WTC11 (cell line): ENCODE measurements at regions not wholly inside any gene's neighbourhood (a gene's known extent, or its start where the extent isn't known, plus 50 kb on each side); places are given as distances from the start of the nearest gene placed in this dataset.

Experiments used
- ATAC-seq: fragments of 200-7000 bp; cut with Tn5 transposase; 2 replicates; pipeline ENCODE4 v1.10.0; 2021; ENCODE audit warnings: mild to moderate bottlenecking, moderate library complexity
- CTCF ChIA-PET: fragments of 300-600 bp; sonication (Branson Sonifier 250); formaldehyde crosslinking; loops from one replicate; lab custom pipeline; 2021; ENCODE audit warnings: antibody characterized with exemption; lab: Charles Lee
- POLR2A ChIA-PET: fragments of 350-600 bp; sonication (Branson Sonifier 250); formaldehyde crosslinking; loops from one replicate; lab custom pipeline; 2021; ENCODE audit warnings: antibody characterized with exemption; lab: Charles Lee
- DNase-seq: peaks from one replicate; pipeline ENCODE4 v3.0.0; 2021; ENCODE audit warnings: low spot score
- H3K27ac Mint-ChIP-seq: 2 replicates; pipeline ENCODE4 v1.8.0; 2021; ENCODE audit warnings: mixed read lengths
- H3K27me3 Mint-ChIP-seq: 2 replicates; pipeline ENCODE4 v1.8.0; 2021; ENCODE audit warnings: low read depth, mild to moderate bottlenecking, moderate library complexity, mixed read lengths
- H3K36me3 Mint-ChIP-seq: 2 replicates; pipeline ENCODE4 v1.8.0; 2021; ENCODE audit warnings: mixed read lengths
- H3K4me1 Mint-ChIP-seq: 2 replicates; pipeline ENCODE4 v1.8.0; 2022; ENCODE audit warnings: mixed read lengths
- H3K4me3 Mint-ChIP-seq: 2 replicates; pipeline ENCODE4 v1.8.0; 2021; ENCODE audit warnings: mild to moderate bottlenecking, moderate library complexity, mixed read lengths
- H3K9me3 Mint-ChIP-seq: 2 replicates; pipeline ENCODE4 v1.8.0; 2021; ENCODE audit warnings: mixed read lengths
- AR ChIP-seq: fragments of 250-450 bp; sonication (Bioruptor Pico); IDR thresholded peaks from 2 replicates; pipeline ENCODE4 v1.9.0; 2021; ENCODE audit warnings: mild to moderate bottlenecking
- ATF1 ChIP-seq: sonication (generic); formaldehyde crosslinking; IDR thresholded peaks from 2 replicates; pipeline ENCODE4 v1.8.1; 2023; ENCODE audit warnings: mild to moderate bottlenecking, moderate library complexity, missing genetic modification reagents
- CDX4 ChIP-seq: fragments of 250-450 bp; sonication (Bioruptor Pico); IDR thresholded peaks from 2 replicates; pipeline ENCODE4 v1.9.0; 2021; ENCODE audit warnings: moderate library complexity, mild to moderate bottlenecking, inconsistent platforms, borderline replicate concordance
- CTCF ChIP-seq: fragments of 200-600 bp; IDR thresholded peaks from 2 replicates; pipeline ENCODE4 v1.8.0; 2022; ENCODE audit warnings: antibody characterized with exemption
- ETV6 ChIP-seq: sonication (generic); formaldehyde crosslinking; IDR thresholded peaks from 2 replicates; pipeline ENCODE4 v1.8.1; 2022; ENCODE audit warnings: mild to moderate bottlenecking, missing genetic modification reagents
- HMGXB4 ChIP-seq: sonication (generic); formaldehyde crosslinking; IDR thresholded peaks from 2 replicates; pipeline ENCODE4 v1.8.1; 2023; ENCODE audit warnings: mild to moderate bottlenecking, moderate library complexity, missing genetic modification reagents
- JAZF1 ChIP-seq: fragments of 250-450 bp; sonication (Bioruptor Pico); IDR thresholded peaks from 2 replicates; pipeline ENCODE4 v1.9.0; 2021; ENCODE audit warnings: moderate library complexity, mild to moderate bottlenecking, inconsistent platforms
- KAT7 ChIP-seq: sonication (generic); formaldehyde crosslinking; IDR thresholded peaks from 2 replicates; pipeline ENCODE4 v1.8.1; 2023; ENCODE audit warnings: missing genetic modification reagents, mild to moderate bottlenecking, borderline replicate concordance
- MLX ChIP-seq: sonication (generic); formaldehyde crosslinking; IDR thresholded peaks from 2 replicates; pipeline ENCODE4 v1.8.1; 2023; ENCODE audit warnings: mild to moderate bottlenecking, missing genetic modification reagents, moderate library complexity
- NFATC4 ChIP-seq: fragments of 250-450 bp; sonication (Bioruptor Pico); IDR thresholded peaks from 2 replicates; pipeline ENCODE4 v1.9.0; 2021; ENCODE audit warnings: mild to moderate bottlenecking
- NFE2L1 ChIP-seq: sonication (generic); formaldehyde crosslinking; IDR thresholded peaks from 2 replicates; pipeline ENCODE4 v1.8.1; 2023; ENCODE audit warnings: missing genetic modification reagents
- NFYB ChIP-seq: sonication (generic); formaldehyde crosslinking; conservative IDR thresholded peaks from 2 replicates; pipeline ENCODE4 v1.8.0; 2022; ENCODE audit warnings: low read depth, missing genetic modification reagents
- NR3C1 ChIP-seq: sonication (generic); formaldehyde crosslinking; conservative IDR thresholded peaks from 2 replicates; pipeline ENCODE4 v1.8.1; 2023; ENCODE audit warnings: low read depth, mild to moderate bottlenecking, missing genetic modification reagents
- PREB ChIP-seq: sonication (generic); formaldehyde crosslinking; IDR thresholded peaks from 2 replicates; pipeline ENCODE4 v1.8.1; 2022; ENCODE audit warnings: mild to moderate bottlenecking, missing genetic modification reagents, moderate library complexity, borderline replicate concordance
- RELA ChIP-seq: sonication (generic); formaldehyde crosslinking; IDR thresholded peaks from 2 replicates; pipeline ENCODE4 v1.8.1; 2022; ENCODE audit warnings: missing genetic modification reagents, mild to moderate bottlenecking, borderline replicate concordance
- SMAD3 ChIP-seq: sonication (generic); formaldehyde crosslinking; IDR thresholded peaks from 2 replicates; pipeline ENCODE4 v1.8.0; 2022; ENCODE audit warnings: missing genetic modification reagents, mild to moderate bottlenecking, borderline replicate concordance
- USF1 ChIP-seq: sonication (generic); formaldehyde crosslinking; IDR thresholded peaks from 2 replicates; pipeline ENCODE4 v1.8.0; 2022; ENCODE audit warnings: mild to moderate bottlenecking, missing genetic modification reagents
- ZMAT4 ChIP-seq: fragments of 250-450 bp; sonication (Bioruptor Pico); IDR thresholded peaks from 2 replicates; pipeline ENCODE4 v1.9.0; 2021; ENCODE audit warnings: mild to moderate bottlenecking
- ZNF263 ChIP-seq: sonication (generic); formaldehyde crosslinking; IDR thresholded peaks from 2 replicates; pipeline ENCODE4 v1.8.1; 2022; ENCODE audit warnings: low read depth, mild to moderate bottlenecking, moderate library complexity, missing genetic modification reagents
- ZNF671 ChIP-seq: fragments of 250-450 bp; sonication (Bioruptor Pico); IDR thresholded peaks from 2 replicates; pipeline ENCODE4 v1.8.0; 2021; ENCODE audit warnings: mild to moderate bottlenecking

- POLR2A ChIA-PET, result no interaction called here
These were observed 274.7 kb upstream of the FZD8 start for GRCh38 chr10:35916791-35917190.

GRCh38 chr10:35913628-35914027 is 271.5 kb upstream of the FZD8 start:
- no peak for DNase-seq
- CTCF ChIA-PET, result no interaction called here
- Mint-ChIP-seq H3K4me1 (peaks cover 24% of the 10 kb centered on the region), H3K27me3 (no peaks in the 10 kb centered on the region)
- POLR2A ChIA-PET, result no interaction called here
- TF ChIP-seq CTCF (no peak), USF1 (CRISPR knock-in tag) (no peak), ETV6 (CRISPR knock-in tag) (no peak), PREB (no peak), SMAD3 (CRISPR knock-in tag) (no peak), JAZF1 (CRISPR knock-in tag) (no peak), NFATC4 (CRISPR knock-in tag) (no peak), NFYB (no peak), ZNF671 (no peak), ATF1 (CRISPR knock-in tag) (no peak), AR (CRISPR knock-in tag) (no peak), KAT7 (no peak), ZMAT4 (no peak)
- TF ChIP-seq, all 79 proteins: peak for 0
- no peaks in the 10 kb centered on the region for H3K36me3 Mint-ChIP-seq
- H3K9me3 Mint-ChIP-seq, result no peaks in the 10 kb centered on the region
- no peak for ATAC-seq
- H3K27ac Mint-ChIP-seq, result no peak overlapping the region
- H3K4me3 Mint-ChIP-seq, result no peak overlapping the region

More at GRCh38 chr10:35916791-35917190, 274.7 kb upstream of the FZD8 start:
- H3K36me3 Mint-ChIP-seq, result no peaks in the 10 kb centered on the region
- CTCF ChIA-PET, result interaction anchor here (0.5 to 1.6 kb wide), 6 partner anchors 9 to 799 kb away, joined by 3 to 6 read pairs (median 4); no protein-coding TSS in a partner anchor
- TF ChIP-seq USF1 (CRISPR knock-in tag) (no peak), NFE2L1 (CRISPR knock-in tag) (no peak), CDX4 (no peak), ETV6 (CRISPR knock-in tag) (no peak), NR3C1 (CRISPR knock-in tag) (no peak), HMGXB4 (CRISPR knock-in tag) (no peak), RELA (CRISPR knock-in tag) (no peak), MLX (CRISPR knock-in tag) (no peak), ZNF263 (CRISPR knock-in tag) (no peak)
- no peaks in the 10 kb centered on the region for H3K27me3 Mint-ChIP-seq
- DNase-seq (no peak), ATAC-seq (no peak)
- peaks cover 8% of the 10 kb centered on the region for H3K4me1 Mint-ChIP-seq
- no peak overlapping the region for H3K4me3 Mint-ChIP-seq
- no peaks in the 10 kb centered on the region for H3K9me3 Mint-ChIP-seq
- H3K27ac Mint-ChIP-seq, result no peak overlapping the region; the same call in 1 of the 2 replicates
